ENCODE measurements at regions not wholly inside any gene's neighbourhood (a gene's known extent, or its start where the extent isn't known, plus 50 kb on each side); places are given as distances from the start of the nearest gene placed in this dataset.

DNA sequence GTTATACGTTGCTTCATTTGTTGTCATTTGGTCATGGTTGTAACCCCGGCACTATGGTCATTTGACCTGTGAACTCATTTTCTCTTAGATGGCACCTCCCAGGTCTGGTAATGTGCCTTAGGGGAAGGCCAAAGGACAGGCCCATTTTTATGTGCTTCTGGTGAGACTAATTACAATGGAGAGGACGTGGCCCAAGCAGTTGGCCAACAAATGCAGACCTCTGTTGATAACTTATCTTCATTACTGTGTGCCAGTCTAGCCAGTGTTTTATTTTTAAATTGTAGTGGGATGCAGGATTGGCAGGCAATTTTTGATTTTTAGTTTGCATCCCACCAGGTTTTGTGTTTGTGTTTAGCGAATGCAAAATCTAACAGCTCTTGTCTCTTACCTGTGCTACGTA is 321.5 kb upstream of the AKR1E2 start:
- TF ChIP-seq, protein P1, sequence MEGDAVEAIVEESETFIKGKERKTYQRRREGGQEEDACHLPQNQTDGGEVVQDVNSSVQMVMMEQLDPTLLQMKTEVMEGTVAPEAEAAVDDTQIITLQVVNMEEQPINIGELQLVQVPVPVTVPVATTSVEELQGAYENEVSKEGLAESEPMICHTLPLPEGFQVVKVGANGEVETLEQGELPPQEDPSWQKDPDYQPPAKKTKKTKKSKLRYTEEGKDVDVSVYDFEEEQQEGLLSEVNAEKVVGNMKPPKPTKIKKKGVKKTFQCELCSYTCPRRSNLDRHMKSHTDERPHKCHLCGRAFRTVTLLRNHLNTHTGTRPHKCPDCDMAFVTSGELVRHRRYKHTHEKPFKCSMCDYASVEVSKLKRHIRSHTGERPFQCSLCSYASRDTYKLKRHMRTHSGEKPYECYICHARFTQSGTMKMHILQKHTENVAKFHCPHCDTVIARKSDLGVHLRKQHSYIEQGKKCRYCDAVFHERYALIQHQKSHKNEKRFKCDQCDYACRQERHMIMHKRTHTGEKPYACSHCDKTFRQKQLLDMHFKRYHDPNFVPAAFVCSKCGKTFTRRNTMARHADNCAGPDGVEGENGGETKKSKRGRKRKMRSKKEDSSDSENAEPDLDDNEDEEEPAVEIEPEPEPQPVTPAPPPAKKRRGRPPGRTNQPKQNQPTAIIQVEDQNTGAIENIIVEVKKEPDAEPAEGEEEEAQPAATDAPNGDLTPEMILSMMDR (IDR thresholded peaks at IDR 0.05; ENCODE audit: insufficient read depth, low read length) = no peak
- TF ChIP-seq POLR2AphosphoS5 (IDR thresholded peaks at IDR 0.05; ENCODE audit: low read depth) = no peak
- no peak for TF ChIP-seq SPI1 (IDR thresholded peaks at IDR 0.05; ENCODE audit: borderline replicate concordance, low read depth)
- TF ChIP-seq, protein P2, sequence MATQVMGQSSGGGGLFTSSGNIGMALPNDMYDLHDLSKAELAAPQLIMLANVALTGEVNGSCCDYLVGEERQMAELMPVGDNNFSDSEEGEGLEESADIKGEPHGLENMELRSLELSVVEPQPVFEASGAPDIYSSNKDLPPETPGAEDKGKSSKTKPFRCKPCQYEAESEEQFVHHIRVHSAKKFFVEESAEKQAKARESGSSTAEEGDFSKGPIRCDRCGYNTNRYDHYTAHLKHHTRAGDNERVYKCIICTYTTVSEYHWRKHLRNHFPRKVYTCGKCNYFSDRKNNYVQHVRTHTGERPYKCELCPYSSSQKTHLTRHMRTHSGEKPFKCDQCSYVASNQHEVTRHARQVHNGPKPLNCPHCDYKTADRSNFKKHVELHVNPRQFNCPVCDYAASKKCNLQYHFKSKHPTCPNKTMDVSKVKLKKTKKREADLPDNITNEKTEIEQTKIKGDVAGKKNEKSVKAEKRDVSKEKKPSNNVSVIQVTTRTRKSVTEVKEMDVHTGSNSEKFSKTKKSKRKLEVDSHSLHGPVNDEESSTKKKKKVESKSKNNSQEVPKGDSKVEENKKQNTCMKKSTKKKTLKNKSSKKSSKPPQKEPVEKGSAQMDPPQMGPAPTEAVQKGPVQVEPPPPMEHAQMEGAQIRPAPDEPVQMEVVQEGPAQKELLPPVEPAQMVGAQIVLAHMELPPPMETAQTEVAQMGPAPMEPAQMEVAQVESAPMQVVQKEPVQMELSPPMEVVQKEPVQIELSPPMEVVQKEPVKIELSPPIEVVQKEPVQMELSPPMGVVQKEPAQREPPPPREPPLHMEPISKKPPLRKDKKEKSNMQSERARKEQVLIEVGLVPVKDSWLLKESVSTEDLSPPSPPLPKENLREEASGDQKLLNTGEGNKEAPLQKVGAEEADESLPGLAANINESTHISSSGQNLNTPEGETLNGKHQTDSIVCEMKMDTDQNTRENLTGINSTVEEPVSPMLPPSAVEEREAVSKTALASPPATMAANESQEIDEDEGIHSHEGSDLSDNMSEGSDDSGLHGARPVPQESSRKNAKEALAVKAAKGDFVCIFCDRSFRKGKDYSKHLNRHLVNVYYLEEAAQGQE (IDR thresholded peaks at IDR 0.05; ENCODE audit: insufficient replicate concordance, low read depth) = no peak
